ENCODE measurements at regions not wholly inside any gene's neighbourhood (a gene's known extent, or its start where the extent isn't known, plus 50 kb on each side); places are given as distances from the start of the nearest gene placed in this dataset.

DNA sequence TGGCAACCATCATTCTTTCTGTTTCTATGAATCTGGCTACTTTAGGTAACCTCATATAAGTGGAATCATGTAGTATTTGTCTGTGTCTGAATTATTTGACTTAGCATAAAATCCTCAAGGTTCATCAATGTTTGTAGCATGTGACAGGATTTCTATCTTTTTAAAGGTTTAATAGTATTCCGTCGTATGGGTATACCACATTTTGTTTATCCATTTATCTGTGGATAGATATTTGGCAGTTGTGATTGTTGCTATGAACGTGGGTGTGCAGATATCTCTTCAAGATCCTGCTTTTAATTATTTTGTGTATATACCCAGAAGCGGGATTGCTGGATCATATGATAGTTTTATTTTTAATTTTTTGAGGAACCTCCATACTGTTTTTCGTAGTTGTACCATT is 421.7 kb downstream of the PCNX1 start:
- Histone ChIP-seq H2AFZ (ENCODE audit: low read length) (no peak overlapping the region), H3K27ac (ENCODE audit: low read depth, low read length, poor library complexity, severe bottlenecking) (no peak overlapping the region), H3K36me3 (ENCODE audit: insufficient read depth, low read length) (no peaks in the 10 kb centered on the region; the same call in 1 of the 2 replicates), H3K79me2 (ENCODE audit: insufficient read depth, low read length) (peaks cover 34% of the 10 kb centered on the region; the same call in 1 of the 2 replicates), H4K20me1 (ENCODE audit: insufficient read depth, low read length) (no peaks in the 10 kb centered on the region), H3K4me3 (ENCODE audit: low read depth, low read length, poor library complexity, severe bottlenecking) (no peak overlapping the region), H3K9me3 (ENCODE audit: low read length) (0 out of 2 replicates have a peak, but pooled peaks cover 3% of the 10 kb centered on the region), H3F3A (ENCODE audit: insufficient read depth, low read length) (no peaks in the 10 kb centered on the region), H3K9me2 (ENCODE audit: low read depth, low read length) (no peaks in the 10 kb centered on the region), H3K4me1 (ENCODE audit: insufficient read depth, low read length, severe bottlenecking) (peaks cover 45% of the 10 kb centered on the region), H3K9ac (ENCODE audit: low read length) (no peak overlapping the region), H3K27me3 (ENCODE audit: insufficient read depth, low read length) (no peaks in the 10 kb centered on the region), H3K4me2 (ENCODE audit: low read length) (no peak overlapping the region)
- TF ChIP-seq CTCF (IDR thresholded peaks at IDR 0.05; ENCODE audit: low read length) = no peak
- no peak for TF ChIP-seq EZH2 (IDR thresholded peaks at IDR 0.05; ENCODE audit: borderline replicate concordance, low read length)

- Histone ChIP-seq H3K9me2 (ENCODE audit: low read depth, low read length) (no peaks in the 10 kb centered on the region), H3K27ac (ENCODE audit: low read depth, low read length, poor library complexity, severe bottlenecking) (no peak overlapping the region), H3F3A (ENCODE audit: insufficient read depth, low read length) (no peaks in the 10 kb centered on the region), H3K27me3 (ENCODE audit: insufficient read depth, low read length) (no peaks in the 10 kb centered on the region), H3K4me1 (ENCODE audit: insufficient read depth, low read length, severe bottlenecking) (peaks cover 23% of the 10 kb centered on the region), H2AFZ (ENCODE audit: low read length) (no peak overlapping the region), H3K4me2 (ENCODE audit: low read length) (no peak overlapping the region), H4K20me1 (ENCODE audit: insufficient read depth, low read length) (no peaks in the 10 kb centered on the region), H3K9me3 (ENCODE audit: low read length) (0 out of 2 replicates have a peak, but pooled peaks cover 3% of the 10 kb centered on the region), H3K36me3 (ENCODE audit: insufficient read depth, low read length) (no peaks in the 10 kb centered on the region; the same call in 1 of the 2 replicates), H3K9ac (ENCODE audit: low read length) (no peak overlapping the region), H3K79me2 (ENCODE audit: insufficient read depth, low read length) (peaks cover 35% of the 10 kb centered on the region; the same call in 1 of the 2 replicates), H3K4me3 (ENCODE audit: low read depth, low read length, poor library complexity, severe bottlenecking) (no peak overlapping the region)
- TF ChIP-seq EZH2 (IDR thresholded peaks at IDR 0.05; ENCODE audit: borderline replicate concordance, low read length) (no peak), CTCF (IDR thresholded peaks at IDR 0.05; ENCODE audit: low read length) (no peak)
These were observed 424.1 kb downstream of the PCNX1 start for GRCh38 chr14:71331403-71331802.

- Histone ChIP-seq H3F3A (ENCODE audit: insufficient read depth, low read length) (no peaks in the 10 kb centered on the region), H3K27ac (ENCODE audit: low read depth, low read length, poor library complexity, severe bottlenecking) (no peak overlapping the region), H4K20me1 (ENCODE audit: insufficient read depth, low read length) (no peaks in the 10 kb centered on the region), H3K36me3 (ENCODE audit: insufficient read depth, low read length) (no peaks in the 10 kb centered on the region; the same call in 1 of the 2 replicates), H3K4me2 (ENCODE audit: low read length) (no peak overlapping the region), H2AFZ (ENCODE audit: low read length) (no peak overlapping the region), H3K4me3 (ENCODE audit: low read depth, low read length, poor library complexity, severe bottlenecking) (no peak overlapping the region), H3K9me3 (ENCODE audit: low read length) (0 out of 2 replicates have a peak, but pooled peaks cover 3% of the 10 kb centered on the region), H3K4me1 (ENCODE audit: insufficient read depth, low read length, severe bottlenecking) (peaks cover 22% of the 10 kb centered on the region), H3K79me2 (ENCODE audit: insufficient read depth, low read length) (peaks cover 33% of the 10 kb centered on the region; the same call in 1 of the 2 replicates), H3K9ac (ENCODE audit: low read length) (no peak overlapping the region), H3K9me2 (ENCODE audit: low read depth, low read length) (no peaks in the 10 kb centered on the region), H3K27me3 (ENCODE audit: insufficient read depth, low read length) (no peaks in the 10 kb centered on the region)
- TF ChIP-seq EZH2 (IDR thresholded peaks at IDR 0.05; ENCODE audit: borderline replicate concordance, low read length) (no peak), CTCF (IDR thresholded peaks at IDR 0.05; ENCODE audit: low read length) (no peak)
These were observed 425.2 kb downstream of the PCNX1 start for GRCh38 chr14:71332476-71332875.

All from OCI-LY1 (cell line).